ENCODE measurements at regions not wholly inside any gene's neighbourhood (a gene's known extent, or its start where the extent isn't known, plus 50 kb on each side); places are given as distances from the start of the nearest gene placed in this dataset.

DNA sequence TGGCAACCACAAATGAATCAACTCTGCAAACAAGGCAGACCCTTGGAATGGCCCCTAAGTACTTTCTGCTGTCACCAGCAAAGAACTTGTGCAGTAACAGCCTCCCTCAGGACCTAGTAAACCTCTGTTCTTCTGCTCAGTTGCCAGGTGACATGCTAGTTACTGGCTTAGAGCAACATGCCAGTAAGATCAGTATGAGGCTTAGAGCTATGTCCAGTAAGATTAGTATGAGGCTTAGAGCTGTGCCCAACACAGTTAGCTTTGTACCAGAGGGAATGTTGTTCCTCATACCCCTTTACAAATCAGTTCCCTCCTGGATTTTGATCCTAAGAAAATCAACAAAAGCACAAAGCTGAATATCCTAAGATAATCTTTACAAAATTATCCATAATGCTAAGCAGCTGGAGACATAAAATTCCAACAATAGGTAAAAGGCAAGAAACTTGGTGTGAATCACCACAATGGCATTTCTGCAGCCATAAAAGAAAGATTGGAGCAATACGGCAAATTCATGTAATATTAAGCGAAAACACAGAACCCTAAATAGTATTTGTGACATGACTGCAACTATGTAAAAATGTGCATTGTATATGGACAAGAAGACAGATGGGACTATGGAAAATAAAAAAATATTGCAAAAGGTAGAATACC is 107.3 kb upstream of the LPP start:
- no peak for DNase-seq

DNA sequence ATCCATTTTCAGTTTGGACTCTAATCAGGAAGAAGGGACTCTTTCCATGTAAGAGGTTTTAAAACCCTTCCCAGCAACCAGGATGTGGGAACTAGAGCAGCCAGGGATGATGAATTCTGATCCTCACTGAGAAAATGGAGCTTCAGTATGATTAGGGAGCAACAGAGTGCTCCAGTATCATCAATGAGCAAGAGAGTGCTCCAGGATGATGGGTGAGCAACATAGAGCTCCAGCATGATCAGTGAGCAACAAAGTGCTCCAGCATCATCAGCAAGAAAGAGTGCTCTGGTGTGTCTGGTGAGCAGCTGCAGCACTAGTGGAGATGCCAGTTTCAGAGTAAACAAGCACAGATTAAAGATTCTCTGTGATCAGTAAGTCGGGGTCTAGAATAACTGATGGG is 106.4 kb upstream of the LPP start:
- DNase-seq, result no peak

DNA sequence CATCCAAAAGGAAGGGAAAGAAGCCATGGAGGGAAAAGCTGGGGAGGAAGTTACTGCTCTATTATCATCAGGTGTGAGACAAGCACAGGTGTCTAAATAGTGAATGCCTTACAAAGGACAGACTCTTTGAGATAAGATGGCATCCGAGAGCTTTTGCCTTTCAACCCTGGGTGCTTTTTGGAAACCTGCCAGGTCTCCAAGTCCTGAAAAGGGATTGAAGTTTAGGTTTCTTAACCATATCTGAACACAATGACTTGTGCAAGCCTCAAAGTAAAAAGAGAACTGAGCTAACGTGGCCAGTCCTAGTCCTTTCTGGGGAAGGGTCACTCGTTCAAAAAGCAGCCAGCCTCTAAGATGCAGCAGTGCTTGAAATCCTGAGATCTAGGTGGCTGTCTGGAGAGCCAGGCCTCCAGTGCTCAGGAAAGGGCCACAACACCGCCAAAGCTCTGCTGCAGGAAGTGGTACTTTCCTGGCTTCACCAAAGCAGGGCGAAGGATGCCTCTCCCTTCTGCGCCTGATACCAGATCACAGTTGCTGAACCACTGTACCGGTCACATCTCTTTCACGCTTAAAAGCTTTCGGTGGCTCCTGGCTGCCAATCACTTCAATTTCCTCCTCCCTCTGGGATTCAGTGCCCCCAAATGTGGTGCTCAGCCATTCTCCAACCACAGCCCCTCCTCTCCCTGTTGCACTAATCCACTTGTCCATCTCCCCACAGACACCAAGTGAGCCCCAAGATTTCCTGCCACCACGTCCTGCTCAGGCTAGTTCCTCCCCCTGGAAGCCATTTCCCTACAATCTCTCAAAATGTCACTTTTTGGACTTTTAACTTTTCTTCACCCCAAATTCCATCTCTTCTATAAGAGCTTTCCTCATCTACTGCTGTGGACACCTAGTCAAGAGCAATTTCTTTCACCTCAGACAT is 104.1 kb upstream of the LPP start:
- peak; percentile 34 for DNase-seq

DNA sequence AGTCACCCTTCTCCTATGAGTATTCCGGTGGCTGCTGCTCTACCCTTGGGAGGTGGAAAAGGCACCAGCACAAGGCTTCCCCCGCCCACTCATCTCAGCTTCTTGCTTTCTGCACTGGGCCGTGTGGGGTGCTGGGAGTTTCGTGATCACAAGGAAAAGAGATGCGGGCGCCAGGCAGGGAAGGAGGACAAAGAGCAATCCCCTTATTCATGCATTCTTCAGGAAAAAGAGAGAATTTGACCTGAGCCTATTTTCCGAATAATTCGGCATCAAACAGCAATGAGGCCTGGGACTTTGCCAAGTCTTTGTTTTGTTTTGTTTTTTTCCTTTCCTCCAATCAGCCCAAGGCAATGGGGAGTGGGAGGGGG is 102.2 kb upstream of the LPP start:
- DNase-seq, result no peak

DNA sequence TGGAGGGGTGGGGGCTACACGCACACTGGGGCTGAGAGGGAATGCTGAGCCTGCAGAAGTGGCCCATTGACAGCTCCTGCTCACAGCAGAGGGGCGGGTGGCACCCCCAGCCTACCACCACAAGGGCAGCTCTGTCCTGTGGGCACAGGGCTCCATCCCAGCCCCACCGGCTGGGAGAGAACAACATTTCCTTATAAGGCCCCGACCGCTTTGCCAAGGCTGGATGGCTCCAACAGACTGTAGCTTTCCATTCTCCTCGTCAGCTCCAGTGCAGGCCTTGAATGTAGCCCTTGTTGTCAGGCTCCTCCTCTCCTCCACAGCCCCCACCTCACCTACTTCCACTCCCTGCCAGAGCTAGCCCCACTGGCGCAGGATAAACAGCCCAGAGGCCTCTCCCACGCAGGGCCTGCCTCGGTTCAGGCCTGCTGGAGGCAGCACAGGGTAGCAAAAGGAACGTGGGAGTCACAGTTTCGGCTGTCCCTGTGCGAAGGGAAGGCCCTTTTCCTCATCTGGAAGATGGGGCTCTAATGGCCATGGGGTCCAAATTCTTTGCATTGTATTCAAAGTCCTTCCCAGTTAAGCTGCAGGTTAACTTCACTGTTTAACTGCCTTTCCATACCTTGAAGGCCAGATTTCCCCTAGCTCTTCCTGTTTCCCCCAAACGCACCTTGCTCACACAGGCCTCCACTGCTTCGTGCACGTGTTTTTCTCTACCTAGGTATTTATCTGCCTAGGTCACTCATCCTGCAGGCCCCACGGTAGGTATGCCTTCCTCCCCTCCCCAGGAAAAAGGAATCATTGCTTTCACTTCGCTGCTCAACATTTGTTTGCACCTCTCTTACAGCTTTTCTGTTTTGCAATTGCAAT is 101.6 kb upstream of the LPP start:
- no peak for DNase-seq

DNA sequence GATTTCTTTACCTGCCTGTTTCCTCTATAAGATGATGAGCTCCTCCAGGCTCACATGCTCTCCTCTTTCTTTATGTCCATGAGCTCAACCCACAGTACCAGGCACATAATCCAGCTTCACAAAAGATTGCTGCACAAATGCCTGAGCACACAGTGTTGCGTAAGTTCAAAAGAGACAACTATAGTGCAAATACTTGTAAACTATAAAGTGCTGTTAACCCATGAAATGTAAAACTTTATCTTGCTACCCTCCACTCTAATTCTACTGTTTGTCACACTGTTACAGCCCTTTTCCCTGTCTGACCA is 101.0 kb upstream of the LPP start:
- no peak for DNase-seq

DNA sequence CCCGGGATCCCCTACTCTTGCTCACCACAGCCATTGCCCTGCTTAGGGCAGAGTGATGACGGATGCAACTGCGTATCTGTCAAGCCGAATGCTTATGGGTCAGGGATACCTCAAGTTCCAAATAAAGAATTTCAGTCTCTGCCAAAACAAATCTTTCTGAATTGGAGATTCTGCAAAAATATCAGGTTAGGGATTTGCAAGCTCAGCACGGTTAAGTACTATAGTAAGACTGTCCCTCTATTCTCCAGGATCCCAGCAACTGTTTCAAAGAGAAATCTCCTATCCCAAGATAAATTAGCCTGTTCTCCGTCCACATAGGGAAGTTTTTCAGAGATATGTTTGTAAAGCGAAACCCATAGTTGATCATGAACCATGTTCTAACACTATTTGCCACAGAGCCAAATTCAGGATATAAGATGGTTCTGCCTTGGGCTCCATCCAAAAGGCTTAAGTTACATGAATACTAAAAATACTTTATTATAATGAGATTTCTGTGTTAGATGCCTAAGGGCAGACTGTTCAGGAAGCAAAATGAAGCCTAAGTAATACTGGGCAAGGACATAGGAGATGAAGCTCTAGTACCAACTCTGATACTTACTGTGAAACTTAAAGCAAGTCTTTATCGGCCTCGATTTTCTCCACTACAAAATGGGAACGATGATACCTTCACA is 100.1 kb upstream of the LPP start:
- no peak for DNase-seq

DNA sequence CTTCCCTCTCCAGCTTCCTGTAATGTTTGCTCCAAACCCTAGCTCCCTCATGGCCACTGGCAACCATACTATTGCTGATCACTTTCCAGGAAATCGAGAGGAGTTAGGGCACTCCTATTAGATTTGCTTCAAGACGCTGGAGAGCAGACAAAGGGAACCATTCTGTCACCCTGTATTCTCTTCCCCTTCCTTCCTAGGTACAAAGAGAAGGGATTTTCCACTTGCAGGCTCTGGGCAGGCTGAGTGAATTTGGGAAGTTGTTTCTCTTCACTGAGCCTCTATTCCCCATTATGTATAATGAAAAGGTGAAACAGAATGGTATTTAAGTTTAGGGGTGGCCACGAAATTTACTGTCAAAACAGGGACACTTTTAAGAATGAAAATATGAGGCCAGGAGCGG is 99.4 kb upstream of the LPP start:
- no peak for DNase-seq

DNA sequence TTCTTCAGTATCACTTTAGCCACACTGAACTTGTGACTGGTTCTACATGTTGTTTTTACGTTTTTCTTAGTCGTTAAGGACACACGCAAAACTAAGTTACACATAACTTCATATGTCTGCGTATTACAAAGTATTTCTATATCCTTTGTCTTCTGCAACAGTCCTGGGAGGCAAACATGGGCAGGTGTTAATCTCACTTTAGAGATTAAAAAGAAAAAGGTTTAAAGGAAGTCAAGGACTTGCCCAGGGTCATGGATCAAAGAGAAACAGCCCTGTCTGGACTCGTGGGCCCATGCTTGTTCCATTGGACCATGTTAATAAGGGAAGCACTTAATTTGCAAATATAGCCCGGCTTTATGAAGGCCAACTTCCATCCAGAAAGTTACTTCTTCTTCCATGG is 98.6 kb upstream of the LPP start:
- DNase-seq, result no peak

DNA sequence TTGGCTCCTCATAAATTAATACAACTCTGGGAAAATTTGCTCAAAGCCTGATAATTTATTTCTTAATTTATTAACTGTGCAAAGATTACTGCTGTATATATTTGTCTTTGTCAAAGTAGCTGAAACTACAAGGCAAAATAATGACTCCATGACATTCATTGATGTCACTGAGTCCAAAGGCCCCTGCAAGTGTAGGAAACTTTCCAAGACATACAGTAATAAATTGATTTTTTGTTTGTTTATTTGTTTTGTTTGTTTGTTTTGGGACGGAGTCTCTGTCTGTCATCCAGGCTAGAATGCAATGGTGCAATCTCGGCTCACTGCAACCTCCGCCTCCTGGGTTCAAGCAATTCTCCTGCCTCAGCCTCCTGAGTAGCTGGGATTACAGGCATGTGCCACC is 96.8 kb upstream of the LPP start:
- DNase-seq, result no peak

DNA sequence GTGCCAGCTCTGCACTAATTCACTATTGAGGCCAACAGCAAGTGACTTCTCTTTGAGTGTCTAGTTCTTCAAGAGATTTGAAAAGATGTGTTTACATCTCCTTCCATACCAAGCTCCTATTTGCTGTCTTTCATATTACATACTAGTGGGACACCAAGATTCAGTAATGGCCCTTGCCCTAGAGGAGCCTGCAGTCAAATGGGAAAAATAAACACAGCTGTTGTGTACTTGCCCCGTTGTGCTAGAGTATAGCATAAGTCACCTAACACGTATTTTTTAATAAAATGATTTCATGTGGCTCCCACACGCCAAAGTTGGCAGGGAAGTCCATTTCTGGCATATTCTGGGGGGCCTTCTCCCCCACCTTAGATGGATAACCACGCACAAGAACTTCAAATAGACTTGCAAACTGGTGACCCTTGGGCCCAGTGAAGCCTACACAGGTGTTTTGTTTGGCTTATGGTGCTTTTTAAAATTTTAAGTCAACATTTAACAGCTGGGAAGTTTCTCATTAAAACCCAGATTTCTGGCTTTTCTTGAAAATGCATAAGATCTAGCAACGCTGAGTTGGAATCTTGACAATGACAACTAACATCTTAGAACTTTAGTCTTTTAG is 95.3 kb upstream of the LPP start:
- no peak for DNase-seq

DNA sequence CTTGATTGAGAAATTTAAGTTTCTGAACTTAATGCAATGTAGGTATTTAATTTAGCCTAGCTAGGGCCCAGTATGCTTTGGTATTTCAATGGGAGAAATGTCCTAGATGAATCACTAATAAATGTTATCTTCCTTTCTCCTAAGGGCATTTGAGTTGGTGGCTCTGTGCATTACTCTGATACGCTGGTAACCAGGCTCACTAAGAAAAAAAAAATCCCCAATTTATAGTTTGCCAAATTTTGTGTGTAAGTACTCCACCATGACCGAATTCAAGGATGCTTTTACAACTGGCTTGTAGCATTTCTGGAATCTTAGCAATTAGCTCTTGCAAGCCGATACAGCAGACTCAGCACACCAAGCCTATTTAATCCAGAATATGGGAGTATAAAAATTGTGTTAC is 94.6 kb upstream of the LPP start:
- DNase-seq, result no peak

DNA sequence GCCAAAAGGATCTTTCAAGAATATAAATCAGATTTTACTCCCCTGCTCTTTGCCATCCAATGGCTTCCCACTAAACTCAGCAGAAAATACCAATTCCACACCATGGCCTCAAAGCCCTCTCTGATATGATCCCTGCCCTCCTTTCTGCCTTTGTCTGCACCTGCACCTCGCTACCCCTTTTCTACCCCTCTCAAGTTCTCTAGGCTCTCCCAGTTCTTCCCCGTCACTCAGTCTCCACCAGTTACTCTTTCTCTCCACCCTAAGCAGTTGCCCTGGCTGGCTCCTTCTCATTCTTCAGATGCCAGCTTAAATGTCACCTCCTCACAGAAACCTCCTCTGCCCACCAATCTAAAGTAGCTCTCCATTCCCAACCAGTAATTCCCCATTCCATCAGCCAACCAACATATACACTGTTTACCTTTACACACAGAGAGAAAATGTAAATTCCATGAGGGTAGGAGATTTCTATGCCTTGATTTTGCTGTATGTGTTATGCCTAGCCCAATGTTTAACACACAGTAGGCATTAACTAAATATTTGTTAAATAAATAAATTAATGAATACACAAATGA is 93.6 kb upstream of the LPP start:
- DNase-seq, result no peak

DNA sequence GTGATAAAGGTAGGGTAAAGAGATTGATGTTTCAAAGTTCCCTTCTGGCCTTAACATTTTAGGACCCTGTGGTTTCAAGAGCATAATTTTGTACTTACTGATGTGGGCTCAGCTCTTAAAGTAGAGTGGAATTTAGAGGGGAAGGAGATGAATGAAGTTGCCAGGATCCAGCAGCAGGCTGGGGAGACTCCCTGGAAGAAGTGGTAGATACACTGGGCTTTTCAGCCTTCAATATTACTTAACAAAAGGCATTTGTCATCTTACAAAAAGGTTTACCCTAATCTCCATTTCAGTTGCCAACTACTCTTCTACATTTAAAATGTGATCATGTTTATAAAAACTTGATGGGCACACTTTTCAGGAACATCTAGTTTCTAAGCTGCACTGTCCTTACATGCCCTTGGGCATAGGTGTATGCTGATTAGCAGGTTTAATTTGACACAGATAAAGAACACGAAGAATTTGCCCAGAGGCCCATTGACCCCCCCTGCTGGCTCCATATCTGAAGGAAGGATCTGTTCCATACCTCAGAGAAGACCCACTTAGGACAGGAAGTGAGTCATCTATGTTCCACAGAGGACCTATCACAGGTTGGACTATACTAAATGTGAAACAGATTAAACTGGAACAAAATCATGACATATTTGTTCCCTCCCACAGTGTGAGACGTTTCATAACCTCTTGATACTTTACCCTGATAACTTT is 93.0 kb upstream of the LPP start:
- DNase-seq, result peak; percentile 72

DNA sequence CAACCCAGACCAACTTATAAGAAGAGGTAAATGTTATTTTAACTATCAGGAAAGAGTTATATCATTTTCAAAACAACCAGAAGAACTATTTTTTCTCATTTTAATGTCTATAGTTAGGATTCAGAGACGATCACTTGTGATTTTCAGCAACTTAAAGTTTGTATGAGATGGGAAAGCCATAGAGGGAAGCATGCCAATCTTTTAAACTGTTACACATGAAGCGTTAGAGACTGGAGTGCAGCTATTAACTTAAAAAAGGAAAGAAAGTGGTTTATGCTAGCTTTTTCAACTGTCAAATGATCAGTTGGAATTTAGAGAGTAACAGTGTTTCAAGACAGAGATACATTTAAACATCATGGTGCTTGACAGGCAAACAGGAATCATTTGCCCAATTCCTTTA is 91.7 kb upstream of the LPP start:
- DNase-seq, result no peak

DNA sequence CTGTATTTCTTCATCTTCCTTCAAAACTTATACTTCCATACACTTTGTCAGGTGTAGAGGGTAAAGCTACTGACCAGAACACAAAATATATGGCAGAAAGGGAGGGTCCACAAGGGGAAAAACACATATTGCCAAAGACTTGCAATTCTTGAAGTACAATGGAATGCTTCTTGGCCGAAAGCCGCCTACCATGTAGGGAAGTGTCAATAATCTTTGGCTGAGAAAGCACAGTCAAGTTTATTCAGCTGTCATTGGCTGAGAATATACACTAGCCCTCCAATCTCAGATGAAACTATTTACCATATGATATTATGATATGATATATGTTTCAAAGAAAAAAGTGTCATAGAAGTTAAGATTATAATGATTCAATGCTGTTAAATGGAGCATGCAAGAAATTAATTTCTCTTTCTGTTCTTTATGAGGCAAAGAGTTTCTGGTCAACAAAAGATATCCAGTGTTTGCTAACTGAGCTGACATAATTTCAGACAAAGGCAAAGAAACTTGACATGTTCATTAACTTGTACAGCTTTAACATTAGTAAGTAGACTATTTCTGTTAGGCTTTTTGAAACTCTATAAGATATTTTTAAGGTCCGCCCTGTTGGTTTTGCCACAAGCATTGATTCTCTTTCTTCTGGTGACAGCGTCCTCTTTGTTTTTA is 89.0 kb upstream of the LPP start:
- DNase-seq, result no peak

DNA sequence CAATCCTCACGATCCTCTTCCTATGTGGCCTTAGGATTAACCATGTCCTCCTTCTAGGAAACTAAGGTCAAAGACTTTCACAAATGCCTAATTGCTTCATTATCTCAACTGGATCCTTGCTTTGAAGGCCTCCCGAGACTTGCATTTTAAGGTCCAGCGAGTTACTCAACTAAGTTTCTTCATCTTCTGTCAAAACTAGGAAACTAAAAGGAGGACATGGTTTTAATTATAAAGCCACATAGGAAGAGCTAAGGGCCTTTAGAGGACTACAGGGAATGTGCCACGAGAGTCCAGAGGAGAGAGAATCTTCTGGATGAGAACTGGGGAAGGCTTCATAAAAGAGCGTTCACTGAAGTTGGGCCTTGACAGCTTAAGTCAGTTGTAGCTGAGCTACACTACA is 87.8 kb upstream of the LPP start:
- no peak for DNase-seq

DNA sequence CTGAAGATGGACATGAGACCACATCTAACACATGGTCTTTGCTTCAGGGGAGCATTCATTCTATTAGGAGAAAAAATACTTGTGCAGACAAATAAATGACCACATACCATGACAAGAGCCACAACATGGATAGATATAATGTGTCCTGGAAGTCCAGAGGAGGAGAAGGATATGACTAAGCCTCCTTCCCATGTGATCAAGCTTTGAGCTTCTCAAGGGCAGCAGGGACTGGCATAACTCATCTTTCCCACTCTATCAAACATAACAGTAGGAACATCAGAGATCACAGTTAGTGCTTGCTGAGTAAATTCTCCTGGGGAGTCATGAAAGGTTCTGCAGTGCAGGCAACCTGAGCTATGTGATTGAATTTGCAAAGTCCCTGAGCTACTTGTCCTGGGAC is 86.0 kb upstream of the LPP start:
- no peak for DNase-seq

DNA sequence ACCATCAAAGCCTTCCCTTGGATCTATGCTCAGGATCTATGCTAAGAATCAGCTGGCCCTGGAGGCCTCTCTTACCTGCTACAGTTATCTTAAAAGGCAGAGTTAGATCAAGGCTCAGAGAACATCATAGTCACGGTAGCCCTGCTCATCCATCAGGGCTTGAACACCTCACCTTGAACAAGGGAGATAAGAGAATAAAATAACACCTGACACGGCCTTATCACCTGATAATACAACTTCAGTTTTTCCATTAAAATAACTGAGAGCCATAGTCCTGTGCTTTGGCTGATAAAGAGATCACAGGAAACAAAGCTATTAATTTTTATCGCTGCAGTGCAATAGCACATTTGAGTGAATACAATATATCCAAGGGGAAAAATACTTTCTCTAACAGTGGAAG is 85.6 kb upstream of the LPP start:
- no peak for DNase-seq

DNA sequence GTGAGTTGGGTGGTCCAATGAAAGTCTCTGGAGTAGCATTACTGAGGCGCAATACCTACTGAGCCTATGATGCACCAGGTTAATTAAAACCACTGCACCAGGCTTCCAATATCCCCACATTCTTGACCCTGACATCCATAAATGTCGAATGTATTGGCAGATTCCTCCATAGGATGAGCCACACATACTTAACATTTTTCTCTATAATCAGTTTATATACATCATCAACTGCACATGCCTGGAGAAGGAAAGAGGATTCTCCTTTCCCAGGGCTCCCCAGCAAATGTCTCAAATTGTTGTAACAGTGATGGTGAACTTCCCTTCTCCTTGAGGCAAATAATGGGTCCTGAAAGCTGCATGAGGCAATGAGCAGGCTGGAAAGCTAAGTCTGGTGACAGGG is 82.3 kb upstream of the LPP start:
- DNase-seq, result no peak

DNA sequence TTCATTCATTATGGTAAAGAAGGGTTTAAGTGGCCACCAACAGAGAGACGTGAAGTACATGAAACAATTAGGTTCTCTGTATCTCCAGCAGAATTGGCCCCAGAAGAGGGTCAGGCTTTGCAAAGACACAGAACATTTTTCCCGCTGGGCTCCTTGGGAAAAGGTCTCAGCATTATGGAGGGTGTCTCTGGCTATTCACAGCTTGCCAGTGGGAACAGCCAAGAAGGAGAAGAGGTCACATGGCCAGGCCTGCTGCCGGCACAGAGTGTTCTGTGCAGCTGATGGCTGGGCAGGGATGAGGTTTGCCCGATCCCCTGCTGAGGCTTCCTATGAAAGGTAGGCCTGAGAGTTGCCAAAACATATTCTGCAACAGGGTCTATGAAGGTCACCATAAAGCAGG is 77.8 kb upstream of the LPP start:
- DNase-seq, result no peak
